NCI-H2081 (cell line): ENCODE measurements at regions not wholly inside any gene's neighbourhood (a gene's known extent, or its start where the extent isn't known, plus 50 kb on each side); places are given as distances from the start of the nearest gene placed in this dataset.

Source experiments
- DNase-seq, 2 experiments: peaks; one replicate each; lab custom pipeline; 2025; lab: John Stamatoyannopoulos, UW

DNA sequence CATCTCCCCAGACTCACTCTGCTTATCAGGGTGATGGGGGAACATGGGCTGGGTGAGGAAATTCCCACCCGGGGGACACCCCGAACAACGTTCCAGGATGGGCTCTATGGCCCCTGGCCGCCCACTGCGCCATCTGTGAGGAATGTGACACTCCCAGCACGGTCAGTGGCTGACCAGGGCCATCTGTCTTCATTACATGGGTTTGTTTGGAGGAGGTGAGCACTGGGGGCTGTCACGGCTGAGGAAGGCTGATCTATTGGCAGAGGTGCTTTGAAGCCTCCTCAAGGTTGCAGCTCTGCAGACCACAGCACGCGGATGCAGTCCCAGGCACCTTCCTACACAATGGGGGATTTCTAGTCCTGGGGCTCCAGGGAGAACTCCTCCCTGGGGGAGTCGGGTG is 214.1 kb upstream of the FOXF1 start:
- no peak for DNase-seq

DNA sequence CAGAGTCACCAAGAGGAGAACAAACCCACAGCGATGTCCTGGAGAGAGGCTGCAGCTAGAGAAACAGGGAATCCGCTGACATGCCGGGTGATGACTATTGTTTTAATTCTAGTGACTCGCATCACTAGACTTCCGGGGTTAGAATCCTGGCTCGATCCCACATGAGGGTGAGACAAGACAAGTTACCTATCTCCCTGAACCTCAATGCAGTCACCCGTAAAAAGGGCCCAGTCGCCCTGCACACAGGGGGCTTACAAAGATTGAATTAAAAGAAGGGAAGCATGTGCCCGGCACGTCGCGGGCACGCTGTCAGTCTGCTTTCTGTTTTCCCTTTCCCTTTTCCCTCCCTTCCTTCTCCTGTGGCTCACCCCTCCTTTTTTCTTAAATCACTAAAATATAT is 212.9 kb upstream of the FOXF1 start:
- DNase-seq, result no peak

DNA sequence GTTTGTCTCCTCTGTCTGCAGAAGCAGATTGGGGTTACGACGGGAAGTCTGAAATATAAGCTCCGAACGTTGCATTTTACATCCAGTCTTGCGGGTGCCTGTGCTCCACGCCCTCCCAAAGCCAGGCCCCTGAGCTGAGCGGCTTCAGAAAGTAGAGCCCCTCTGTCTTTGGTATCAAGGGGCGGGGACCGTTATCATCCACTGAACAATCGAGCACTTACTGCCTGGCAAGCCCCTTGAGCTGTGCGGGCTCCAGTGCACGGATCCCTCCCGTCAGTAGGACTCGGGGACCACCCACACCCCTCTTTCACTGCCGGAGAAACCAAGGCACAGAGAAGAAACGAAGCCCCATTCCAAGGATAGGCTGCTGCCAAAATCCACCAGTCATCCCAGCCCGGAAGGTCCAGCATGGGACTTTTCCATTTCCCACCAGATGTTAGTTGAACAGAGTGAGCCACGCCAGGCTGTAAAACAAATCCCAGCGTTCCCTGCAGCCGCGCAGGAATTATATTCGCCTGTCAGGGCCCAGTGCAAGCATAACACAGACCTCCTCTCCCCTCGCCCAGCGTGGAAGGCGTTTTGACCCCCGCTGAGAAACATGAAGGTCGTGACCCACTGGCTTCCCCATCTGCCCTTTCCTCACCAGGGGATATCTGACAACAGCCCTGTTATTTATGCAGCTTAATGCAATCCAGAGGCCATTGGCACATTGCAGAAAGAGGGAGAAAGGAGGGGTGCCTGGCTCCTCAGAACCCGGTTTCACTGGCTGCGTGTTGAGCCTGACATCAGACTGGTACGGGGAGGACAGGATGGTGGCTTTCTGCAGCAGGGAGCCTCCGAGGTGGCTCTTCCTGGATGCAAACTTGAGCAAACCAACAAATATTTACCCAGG is 212.2 kb upstream of the FOXF1 start:
- no peak for DNase-seq

DNA sequence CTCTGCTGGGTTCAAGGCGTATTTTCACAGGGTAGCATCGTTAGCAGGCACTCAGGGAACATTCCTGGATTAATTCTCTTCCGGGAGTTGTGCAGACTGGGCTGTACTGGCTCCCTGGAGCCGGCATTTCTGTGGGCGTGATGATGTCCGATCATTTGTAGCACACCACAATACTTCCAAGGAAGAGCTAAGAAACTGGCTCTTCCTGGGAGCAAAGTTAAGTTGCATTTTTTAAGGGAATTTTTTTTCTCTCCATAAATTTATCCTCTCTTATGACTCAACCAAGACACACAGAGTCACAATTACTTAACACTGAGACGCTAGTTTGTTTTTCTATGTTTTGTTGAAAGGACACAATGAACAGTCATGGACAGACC is 211.6 kb upstream of the FOXF1 start:
- DNase-seq, result no peak

DNA sequence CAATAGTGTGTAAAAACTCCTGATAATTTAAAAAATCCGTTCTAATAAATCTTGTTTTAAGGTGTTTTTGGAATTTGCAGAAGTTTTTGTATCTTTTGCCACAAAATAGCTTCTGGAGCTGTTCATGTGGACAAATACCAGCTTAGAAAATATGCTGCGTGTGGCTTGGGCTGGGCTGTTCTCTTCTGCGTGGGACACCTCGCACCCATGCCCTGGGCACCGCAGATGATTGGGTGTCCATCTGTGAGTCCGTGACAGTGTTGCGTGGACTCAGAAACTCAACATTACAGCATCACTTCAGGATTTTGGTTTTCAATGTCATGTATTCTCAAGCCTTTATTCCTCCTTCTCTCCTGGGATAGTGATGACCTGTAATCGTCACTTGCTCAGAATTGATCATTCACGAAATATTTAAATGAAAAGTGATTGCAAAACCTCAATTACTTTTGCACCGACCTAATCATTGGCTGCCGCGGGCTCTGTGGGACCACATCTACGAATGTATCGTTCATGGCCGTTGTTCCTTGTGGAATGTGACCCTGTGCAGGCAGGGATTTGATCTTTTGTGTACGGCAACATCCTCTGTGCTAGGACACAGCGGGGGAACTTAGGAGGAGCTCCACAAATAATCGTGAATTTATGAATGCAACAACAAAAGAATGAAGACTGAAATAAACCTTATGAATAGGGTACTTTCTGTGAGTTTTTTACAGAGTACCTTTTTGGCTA is 210.3 kb upstream of the FOXF1 start:
- no peak for DNase-seq

DNA sequence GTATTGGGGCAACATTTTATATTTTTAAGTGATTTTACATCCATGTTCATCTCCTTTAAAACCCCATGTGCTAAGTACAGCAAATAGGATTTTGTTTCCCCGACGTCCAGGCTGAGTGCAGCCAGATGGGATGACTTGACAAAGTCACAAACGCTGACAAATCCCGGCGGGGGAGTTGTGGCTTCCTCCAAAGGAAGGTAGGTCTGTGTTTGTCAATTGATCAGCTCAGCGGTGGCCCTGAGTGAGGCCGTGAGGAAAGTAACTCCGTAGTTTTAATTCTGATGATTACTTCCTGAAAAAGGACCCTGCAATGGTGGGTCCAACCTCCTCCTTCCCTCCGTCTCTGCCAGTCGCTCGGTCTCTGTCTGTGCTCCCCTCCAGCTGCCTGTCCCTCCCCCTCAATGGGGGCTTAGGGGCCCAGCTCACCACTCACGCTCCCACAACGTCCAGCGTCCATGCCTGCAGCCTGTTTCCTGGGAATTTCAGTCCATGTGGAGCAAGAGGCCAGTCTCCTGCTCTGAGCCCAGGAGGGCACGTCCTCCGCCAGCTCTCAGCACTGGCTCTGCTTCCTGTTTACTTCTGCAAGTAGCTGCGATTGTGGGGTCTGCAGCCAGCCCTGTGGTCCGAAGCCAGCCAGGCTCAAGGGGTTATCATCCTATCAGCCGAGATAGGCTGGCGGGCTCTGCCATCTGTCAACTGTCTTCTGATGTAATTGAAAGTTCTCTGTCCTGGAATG is 209.4 kb upstream of the FOXF1 start:
- DNase-seq, result no peak

DNA sequence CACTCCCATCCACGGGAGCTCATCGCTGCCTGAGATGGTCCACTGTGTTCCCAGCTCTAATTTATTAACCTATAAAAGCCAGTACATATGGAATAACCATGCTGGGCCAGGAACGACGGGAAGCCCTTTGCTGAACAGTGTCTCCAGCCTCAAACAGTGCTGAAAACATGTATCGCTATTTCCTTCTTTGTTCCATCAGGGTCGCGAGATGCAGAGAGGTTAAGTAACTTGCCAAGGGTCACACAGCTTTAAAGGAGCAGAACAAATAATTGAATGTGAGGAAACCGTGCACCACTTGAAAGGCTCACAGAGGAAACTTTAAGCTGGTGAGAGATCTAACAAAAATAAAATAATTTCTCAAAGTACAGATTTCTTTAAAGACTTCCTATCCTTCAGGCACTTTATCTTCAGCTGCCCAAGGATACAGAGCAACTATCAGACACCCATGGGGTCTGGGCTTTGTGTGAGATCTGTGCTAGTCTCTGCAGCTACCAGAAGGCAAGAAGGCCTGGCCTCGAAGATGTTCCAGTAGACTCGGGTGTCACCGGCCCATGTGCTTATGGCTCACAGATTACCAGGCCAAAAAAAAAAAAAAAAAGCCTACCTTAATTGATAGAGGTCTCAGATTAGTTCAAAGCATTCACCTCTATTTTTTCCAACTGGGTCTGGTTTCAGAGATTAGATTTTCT is 207.8 kb upstream of the FOXF1 start:
- no peak for DNase-seq

DNA sequence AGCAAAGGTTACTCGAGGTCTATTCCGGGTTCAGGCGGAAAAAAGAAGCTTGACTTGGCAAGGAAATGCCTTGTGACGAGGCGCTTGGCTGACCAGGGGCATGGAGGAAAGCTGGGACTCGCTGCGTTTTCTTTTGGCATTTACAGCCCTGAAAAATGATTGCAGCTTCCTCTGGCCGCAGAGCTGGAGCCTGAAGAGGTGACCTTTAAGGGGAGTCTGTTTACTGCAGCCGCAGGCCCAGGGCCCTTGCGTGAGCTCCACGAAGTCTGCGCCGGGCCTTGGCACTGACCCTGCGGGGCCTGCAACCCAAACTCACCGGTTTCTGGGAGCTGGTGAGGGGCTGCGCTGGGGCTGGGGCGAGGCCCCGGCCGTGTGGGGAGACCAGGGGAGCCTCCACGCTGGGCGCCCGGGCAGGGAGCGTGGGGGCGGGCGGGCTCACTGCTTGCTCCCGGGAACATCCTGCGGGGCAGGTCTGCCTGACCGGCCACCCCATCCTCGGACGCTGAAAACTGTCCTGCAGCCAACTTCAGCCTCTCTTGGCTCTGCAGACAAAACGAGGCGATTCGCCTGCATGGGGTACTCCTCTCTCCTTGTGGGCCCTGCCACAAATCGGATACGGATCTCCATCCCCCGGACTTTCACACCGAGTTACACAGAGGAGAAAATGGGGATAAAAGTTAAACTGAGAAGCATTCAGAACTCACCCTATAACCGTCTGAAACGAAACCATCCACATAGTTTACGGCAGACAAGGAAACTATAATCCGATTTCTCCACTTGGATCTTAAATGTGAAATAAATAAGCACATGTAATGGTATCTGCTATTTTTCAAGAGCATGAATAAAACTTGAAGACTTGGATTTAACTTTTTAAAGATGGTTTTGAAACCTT is 206.3 kb upstream of the FOXF1 start:
- no peak for DNase-seq

DNA sequence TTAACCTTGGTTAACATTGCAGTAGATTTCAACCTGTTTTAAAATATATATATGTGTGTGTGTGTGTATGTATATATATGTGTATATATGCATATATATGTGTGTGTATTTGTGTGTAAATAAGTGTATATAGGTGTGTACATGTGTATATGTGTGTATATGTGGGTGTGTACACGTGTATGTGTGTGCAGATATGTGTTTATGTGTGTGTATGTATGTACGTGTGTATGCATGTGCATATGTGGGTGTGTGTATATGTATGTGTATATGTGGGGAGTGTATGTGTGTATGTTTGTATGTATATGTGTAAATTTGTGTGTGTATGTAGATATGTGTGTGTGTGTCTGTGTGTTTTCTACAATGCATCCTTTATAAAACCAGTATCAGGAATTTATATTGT is 205.5 kb upstream of the FOXF1 start:
- no peak for DNase-seq

DNA sequence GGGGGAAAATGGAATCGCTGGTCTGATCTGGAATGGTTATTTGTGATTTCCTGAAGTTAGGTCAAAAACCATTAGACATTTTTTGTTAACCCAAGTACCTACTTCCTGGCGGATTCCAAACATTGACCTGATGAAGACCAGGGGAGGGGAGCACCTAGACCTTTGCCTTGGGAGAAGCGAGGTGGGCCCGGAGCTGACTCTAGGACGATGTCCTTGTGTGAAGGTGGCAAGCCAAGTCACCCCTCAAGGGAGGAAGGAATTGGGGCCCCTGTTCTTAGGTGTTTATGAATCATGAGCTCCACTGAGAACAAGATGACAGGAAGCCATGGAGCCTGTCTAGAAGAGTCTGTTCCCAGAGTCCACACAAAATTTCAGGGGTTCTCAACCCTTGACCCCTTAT is 204.9 kb upstream of the FOXF1 start:
- no peak for DNase-seq

DNA sequence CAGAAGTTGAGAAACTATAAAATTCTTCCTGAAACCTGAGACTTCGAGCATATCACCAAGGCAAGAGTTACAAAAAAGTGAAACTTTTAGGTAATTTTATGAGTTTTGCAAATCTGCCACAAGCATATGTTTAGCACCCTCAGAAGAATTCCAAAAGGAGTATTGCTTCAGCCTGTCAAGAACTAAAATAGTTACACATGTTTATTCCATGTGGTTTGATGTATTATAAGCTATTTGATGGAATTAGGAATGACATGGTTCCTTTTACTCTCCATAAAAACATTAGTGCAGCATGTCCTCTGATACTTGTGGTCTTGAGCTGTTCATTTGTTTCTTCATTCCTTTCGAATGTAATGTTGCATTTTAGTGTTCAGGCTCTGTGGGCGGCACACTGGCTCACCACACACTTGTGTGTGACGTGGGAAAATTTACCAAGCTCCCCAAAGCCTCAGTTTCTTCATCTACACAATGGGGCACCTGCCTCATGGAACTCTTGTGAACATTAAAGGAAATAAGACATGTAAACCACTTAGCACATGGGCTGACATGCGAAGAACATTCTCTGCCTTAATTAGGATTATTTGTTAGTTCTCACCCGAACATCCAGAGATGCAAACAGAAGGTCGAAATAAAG is 204.2 kb upstream of the FOXF1 start:
- no peak for DNase-seq

DNA sequence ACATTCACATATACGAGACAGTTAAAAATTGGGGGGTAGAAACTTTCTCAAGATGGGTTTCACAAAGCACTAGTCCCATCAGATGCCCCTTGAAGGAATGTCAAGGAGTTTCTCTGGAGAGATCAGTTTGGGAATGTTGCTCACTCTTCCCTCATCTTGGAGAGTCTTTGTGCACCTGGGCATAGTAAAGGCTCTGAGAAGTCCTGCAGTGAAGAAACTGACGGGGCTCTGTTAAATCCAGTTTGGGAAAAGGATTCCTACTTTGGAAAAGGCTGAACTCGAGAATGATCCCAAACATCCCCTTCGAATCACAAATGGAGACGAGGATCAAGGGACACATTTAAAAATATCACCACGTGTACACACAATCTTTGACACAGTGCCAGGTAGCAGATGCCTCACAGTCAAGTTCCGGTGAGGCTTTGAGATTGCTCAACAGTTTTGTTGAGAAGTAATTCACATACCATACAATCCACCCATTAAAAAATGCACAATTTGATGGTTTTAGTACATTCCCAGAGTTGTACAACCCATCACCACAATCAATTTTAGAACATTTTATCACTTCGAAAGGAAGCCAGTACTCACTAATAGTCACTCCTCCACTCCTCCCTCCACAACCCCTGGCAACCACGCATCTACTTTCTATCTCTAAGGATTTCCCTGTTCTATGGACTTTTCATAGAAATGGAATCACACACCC is 203.4 kb upstream of the FOXF1 start:
- DNase-seq, result no peak

DNA sequence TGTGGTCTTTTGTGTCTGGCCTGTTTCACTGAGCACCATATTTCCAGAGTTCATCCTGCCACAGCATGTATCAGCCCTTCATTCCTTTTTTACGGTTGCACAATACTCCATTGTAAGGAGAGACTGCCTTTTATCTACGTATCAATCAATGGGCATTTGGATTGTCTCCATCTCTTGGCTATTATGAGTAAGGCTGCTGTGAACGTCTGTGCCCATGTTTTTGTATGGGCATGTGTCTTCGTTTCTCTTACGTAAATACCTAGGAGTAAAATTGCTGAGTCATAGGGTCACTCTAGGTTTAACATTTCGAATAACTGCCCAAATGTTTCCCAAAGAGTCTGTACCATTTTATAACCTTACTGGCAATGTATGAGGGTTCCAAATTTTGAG is 202.8 kb upstream of the FOXF1 start:
- DNase-seq, result no peak

DNA sequence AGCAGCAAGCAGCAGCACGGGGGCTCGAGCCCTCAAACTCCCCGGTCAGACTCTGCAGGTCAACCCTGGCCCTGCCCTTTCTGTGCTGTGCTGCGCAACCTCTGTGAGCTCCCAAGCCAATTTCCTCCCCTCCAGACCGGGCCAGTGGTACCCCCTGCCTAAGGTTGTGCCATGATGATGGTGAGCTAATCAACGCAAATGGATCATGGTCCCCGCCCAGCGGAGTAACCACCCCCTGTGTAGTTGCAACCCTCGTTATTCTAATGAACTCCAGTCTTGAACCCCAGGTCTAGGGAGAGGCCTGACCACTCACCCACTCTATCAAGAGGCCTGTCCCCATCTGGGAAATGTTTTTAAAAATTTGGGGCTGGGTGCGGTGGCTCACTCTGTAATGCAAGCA is 201.8 kb upstream of the FOXF1 start:
- DNase-seq, result no peak

DNA sequence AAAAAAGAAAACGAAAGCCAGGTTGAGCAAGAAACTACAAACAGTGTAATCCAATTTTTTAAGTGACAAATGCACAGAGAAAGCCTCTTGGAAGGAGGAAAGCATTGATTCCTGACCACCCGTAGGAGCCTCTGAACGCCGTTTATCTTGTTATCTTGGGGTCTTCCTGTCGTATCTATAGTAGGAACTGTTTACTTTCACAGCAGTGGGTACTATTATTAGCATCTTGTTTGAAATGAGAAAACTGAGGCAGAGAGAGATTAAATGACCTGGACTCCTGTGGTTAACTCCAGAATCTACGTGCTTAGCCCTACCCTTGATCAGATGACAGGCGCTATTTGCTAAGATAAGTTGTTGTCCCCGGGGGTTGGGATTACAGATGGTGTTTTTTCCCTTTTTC is 196.7 kb upstream of the FOXF1 start:
- no peak for DNase-seq

DNA sequence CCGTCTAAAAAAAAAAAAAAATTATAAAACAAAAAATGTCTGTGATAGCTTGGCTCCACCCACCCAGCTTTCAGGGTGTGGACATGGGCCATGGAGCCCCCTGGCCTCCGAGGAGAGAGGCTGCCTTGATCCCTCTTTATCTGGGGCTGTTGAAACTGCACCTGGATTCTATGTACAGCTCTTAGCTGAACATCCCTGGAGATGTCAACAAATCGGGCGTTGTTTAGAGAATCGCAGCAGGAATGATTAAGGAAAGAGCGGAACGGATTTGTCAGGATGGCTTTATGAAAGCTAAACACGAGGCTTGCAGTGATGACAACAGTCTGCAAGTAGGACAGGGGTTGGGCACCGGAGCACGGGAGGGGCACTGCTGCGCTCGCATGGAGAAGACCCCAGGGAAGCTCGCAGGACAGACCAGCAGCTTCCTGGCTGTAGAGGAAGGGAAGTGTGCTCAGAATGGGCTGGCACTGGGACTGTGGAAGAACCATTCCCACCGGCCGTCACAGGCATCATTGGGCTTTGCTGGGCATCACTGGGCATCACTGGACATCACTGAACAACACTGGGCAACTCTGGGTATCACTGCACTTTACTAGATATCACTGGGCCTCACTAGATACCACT is 195.8 kb upstream of the FOXF1 start:
- DNase-seq, result no peak

DNA sequence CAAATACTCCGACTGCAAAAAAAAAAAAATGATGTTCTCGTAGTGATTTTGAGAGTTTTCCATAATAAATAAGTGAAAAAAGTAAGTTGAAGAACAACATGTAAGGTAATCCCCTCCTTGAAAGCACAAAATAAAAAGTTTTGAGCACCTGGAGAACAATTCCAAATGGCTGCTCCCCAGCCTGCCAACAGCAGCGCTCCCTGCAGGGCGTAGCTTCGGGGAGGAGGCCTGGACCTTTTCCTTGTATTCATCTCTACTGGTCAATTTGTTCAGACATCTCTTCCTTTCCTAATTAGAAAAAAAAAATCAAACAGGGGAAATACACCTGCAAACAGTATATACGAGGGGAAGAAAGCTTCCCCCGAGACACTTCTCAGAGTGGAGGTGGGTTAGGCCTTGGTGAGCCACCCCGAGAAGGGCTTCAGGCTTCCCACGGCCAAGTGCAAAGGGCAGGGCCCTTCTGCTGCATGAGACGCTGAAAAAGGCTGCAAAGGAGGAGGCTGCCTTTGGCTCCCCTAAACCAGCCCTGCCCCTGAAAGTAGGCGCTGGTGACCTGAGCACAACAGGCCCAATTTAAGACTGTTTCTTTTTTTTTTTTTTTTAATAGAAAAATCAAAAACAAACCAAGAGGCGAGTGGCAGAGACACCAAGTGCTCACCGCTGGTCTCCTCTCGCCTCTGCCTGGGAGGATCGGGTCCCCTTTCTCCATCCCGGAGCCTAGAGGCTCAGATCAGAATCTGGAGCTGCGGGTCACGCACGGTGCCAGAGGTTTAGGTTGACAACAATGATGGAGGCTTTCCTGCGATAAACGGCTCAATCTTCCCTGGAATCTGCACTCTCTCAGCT is 193.1 kb upstream of the FOXF1 start:
- DNase-seq, result no peak

DNA sequence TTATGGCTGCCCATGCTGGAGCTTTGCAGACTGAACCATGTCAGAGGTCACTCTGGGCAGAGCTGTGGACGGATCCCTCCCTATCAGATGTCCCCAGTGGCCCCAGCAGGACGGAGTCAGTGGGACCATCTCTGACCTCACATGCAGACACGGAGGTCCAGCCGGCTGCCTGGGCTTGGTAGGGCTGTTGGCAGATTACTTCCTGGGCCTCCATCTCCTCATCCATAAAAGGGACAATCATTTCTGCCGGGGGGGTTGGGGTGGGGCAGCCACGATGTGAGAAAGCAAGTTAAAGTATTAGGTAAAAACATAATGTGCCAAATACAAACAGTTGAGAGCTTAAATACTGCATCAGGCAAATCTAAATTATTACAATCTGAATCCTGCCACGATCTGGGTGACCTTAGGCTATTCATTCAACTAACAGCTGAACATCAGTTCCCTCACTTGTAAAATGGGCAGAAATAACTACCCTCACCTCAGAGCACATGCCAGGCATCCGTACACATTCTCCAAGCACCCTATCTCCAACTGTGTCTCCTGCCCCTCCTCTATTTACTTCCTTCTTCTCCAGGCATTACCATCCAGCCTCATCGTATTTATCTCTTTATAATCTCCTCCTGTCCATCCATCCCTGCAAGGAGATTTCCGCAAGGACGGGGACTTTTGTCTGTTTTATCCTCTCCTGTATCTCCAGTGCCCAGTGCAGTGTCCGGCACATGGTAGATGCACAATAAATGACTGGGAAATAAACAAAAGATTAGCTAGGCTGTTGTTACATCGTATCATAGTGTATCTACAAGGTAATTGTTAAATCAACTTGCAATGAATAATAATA is 192.3 kb upstream of the FOXF1 start:
- no peak for DNase-seq
